ENCODE measurements at regions not wholly inside any gene's neighbourhood (a gene's known extent, or its start where the extent isn't known, plus 50 kb on each side); places are given as distances from the start of the nearest gene placed in this dataset.

GRCh38 chr9:17870722-17871121, 291.9 kb downstream of the SH3GL2 start:
- TF ChIP-seq, protein P1, sequence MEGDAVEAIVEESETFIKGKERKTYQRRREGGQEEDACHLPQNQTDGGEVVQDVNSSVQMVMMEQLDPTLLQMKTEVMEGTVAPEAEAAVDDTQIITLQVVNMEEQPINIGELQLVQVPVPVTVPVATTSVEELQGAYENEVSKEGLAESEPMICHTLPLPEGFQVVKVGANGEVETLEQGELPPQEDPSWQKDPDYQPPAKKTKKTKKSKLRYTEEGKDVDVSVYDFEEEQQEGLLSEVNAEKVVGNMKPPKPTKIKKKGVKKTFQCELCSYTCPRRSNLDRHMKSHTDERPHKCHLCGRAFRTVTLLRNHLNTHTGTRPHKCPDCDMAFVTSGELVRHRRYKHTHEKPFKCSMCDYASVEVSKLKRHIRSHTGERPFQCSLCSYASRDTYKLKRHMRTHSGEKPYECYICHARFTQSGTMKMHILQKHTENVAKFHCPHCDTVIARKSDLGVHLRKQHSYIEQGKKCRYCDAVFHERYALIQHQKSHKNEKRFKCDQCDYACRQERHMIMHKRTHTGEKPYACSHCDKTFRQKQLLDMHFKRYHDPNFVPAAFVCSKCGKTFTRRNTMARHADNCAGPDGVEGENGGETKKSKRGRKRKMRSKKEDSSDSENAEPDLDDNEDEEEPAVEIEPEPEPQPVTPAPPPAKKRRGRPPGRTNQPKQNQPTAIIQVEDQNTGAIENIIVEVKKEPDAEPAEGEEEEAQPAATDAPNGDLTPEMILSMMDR (IDR thresholded peaks at IDR 0.05) = no peak
- TF ChIP-seq POLR2A (IDR thresholded peaks at IDR 0.05) = no peak
